Fibroblast of lung (primary cell): ENCODE measurements at regions not wholly inside any gene's neighbourhood (a gene's known extent, or its start where the extent isn't known, plus 50 kb on each side); places are given as distances from the start of the nearest gene placed in this dataset.

Experiments
- DNase-seq, 2 donors: peaks; one replicate each; pipeline versions ENCODE4 v3.0.0 to v3.0.0-alpha.2; 2010; ENCODE audit warnings: low read depth in 2 of 2
- H2AFZ ChIP-seq: 2 replicates; pipeline ENCODE4 v1.5.1; 2012; ENCODE audit warnings: low read length, control low read depth, inconsistent platforms
- H3K27ac ChIP-seq: 2 replicates; pipeline ENCODE4 v1.5.1; 2011; ENCODE audit warnings: low read length, control low read depth; ENCODE audit not compliant: insufficient read depth
- H3K27me3 ChIP-seq: 2 replicates; pipeline ENCODE4 v1.5.1; 2011; ENCODE audit warnings: mild to moderate bottlenecking, low read length; ENCODE audit not compliant: control insufficient read depth, insufficient read depth
- H3K36me3 ChIP-seq: 2 replicates; pipeline ENCODE4 v1.5.1; 2011; ENCODE audit warnings: low read length; ENCODE audit not compliant: control insufficient read depth, insufficient read depth
- H3K4me1 ChIP-seq: 2 replicates; pipeline ENCODE4 v1.5.1; 2011; ENCODE audit warnings: low read length; ENCODE audit not compliant: control insufficient read depth, insufficient read depth; ENCODE audit errors: extremely low read depth
- H3K4me2 ChIP-seq: 2 replicates; pipeline ENCODE4 v1.5.1; 2011; ENCODE audit warnings: low read length, control low read depth; ENCODE audit not compliant: insufficient read depth; ENCODE audit errors: extremely low read depth
- H3K4me3 ChIP-seq, 4 experiments: fragments of 200-600 bp in 1 of 4; sonication (generic) in 1 of 4; replicated peaks in 1 of 4; 2 replicates each; pipeline ENCODE4 v1.5.1; 2011 to 2016; ENCODE audit warnings: low read length in 4 of 4, low read depth in 3 of 4, mild to moderate bottlenecking in 3 of 4, control low read depth in 2 of 4, inconsistent platforms in 1 of 4, mixed read lengths in 1 of 4; ENCODE audit not compliant: insufficient read depth in 1 of 4; ENCODE audit errors: control extremely low read depth in 1 of 4
- H3K79me2 ChIP-seq: 2 replicates; pipeline ENCODE4 v1.5.1; 2012; ENCODE audit warnings: mild to moderate bottlenecking, low read length, inconsistent platforms; ENCODE audit not compliant: control insufficient read depth, insufficient read depth
- H3K9ac ChIP-seq: 2 replicates; pipeline ENCODE4 v1.5.1; 2011; ENCODE audit warnings: mild to moderate bottlenecking, low read length, control low read depth; ENCODE audit not compliant: insufficient read depth
- H3K9me3 ChIP-seq: 2 replicates; pipeline ENCODE4 v1.5.1; 2012; ENCODE audit warnings: low read depth, low read length; ENCODE audit not compliant: control insufficient read depth, insufficient read depth
- H4K20me1 ChIP-seq: 2 replicates; pipeline ENCODE4 v1.5.1; 2011; ENCODE audit warnings: low read length; ENCODE audit not compliant: control insufficient read depth, insufficient read depth; ENCODE audit errors: extremely low read depth
- EZH2 ChIP-seq: IDR thresholded peaks from 2 replicates; pipeline ENCODE4 v1.5.1; 2012; ENCODE audit warnings: low read length, control low read depth, mild to moderate bottlenecking; ENCODE audit errors: missing control alignments
- TF ChIP-seq, protein P1 (sequence below), 2 donors: IDR thresholded peaks in 1 of 2; conservative IDR thresholded peaks in 1 of 2; 1 replicate in 1 of 2; 2 replicates in 1 of 2; pipeline ENCODE4 v1.5.1; 2011 to 2012; ENCODE audit warnings: low read length in 2 of 2, control low read depth in 1 of 2, inconsistent platforms in 1 of 2, low read depth in 1 of 2, mild to moderate bottlenecking in 1 of 2

DNA sequence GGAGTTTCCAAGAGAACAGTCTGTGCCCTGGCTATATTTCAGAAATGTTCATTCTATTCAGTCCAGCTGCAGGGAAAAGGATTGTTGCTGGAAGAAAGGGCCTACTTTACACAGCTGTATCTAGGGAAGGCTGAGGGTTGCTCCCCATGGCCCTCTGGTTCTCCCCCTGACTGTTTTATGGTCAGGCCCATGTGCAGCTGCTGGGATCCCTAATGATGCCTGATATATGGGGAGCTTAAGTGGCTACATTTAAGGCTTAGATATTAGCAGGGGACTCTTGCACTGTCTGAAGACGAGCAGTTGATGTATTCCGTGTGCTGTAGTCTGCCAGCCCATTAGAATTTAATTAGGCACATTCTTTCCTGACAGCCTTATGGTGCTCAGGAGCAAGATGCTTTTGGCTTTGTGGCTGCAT lies 72.0 kb downstream of the FAM43A start:
- Histone ChIP-seq H3K4me2 (no peak overlapping the region), H3K27me3 (peaks cover 12% of the 10 kb centered on the region), H2AFZ (no peak overlapping the region), H3K79me2 (no peaks in the 10 kb centered on the region), H3K4me1 (no peaks in the 10 kb centered on the region), H3K4me3 (no peak overlapping the region), H3K27ac (no peak overlapping the region), H3K9me3 (no peaks in the 10 kb centered on the region), H3K36me3 (no peaks in the 10 kb centered on the region), H4K20me1 (no peaks in the 10 kb centered on the region), H3K9ac (no peak overlapping the region)
- DNase-seq: no peak
- TF ChIP-seq, protein P1, sequence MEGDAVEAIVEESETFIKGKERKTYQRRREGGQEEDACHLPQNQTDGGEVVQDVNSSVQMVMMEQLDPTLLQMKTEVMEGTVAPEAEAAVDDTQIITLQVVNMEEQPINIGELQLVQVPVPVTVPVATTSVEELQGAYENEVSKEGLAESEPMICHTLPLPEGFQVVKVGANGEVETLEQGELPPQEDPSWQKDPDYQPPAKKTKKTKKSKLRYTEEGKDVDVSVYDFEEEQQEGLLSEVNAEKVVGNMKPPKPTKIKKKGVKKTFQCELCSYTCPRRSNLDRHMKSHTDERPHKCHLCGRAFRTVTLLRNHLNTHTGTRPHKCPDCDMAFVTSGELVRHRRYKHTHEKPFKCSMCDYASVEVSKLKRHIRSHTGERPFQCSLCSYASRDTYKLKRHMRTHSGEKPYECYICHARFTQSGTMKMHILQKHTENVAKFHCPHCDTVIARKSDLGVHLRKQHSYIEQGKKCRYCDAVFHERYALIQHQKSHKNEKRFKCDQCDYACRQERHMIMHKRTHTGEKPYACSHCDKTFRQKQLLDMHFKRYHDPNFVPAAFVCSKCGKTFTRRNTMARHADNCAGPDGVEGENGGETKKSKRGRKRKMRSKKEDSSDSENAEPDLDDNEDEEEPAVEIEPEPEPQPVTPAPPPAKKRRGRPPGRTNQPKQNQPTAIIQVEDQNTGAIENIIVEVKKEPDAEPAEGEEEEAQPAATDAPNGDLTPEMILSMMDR (conservative IDR thresholded peaks at IDR 0.05 in 1 of 2, IDR thresholded peaks at IDR 0.05 in 1 of 2; ENCODE audit: low read depth in 1 of 2, low read length in 2 of 2): no peak
- TF ChIP-seq EZH2: no peak

DNA sequence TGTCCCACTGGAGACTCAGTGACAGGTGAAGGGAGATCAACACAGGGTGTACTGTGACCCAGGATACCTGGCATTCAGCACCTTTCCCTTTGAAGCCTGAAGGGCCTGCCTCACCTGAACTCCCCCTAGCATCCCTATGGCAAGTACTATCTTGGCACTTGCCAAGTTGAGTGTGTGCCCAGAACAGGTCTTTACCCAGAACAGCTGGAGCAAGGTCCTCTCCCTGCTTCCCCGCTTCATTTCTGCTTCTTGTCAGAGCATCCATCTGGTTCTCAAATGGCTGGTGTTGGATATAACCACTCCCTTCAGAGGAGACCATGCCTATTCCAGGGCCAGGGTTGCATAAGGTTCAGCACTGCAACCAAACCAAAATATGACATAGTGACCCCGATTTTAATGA lies 73.0 kb downstream of the FAM43A start:
- TF ChIP-seq, protein P1 (conservative IDR thresholded peaks at IDR 0.05 in 1 of 2, IDR thresholded peaks at IDR 0.05 in 1 of 2; ENCODE audit: low read depth in 1 of 2, low read length in 2 of 2): no peak
- no peak for TF ChIP-seq EZH2
- Histone ChIP-seq H3K9me3 (no peaks in the 10 kb centered on the region), H3K79me2 (no peaks in the 10 kb centered on the region), H3K4me3 (no peak overlapping the region), H3K27ac (no peak overlapping the region), H4K20me1 (no peaks in the 10 kb centered on the region), H3K9ac (no peak overlapping the region), H3K4me2 (no peak overlapping the region), H3K36me3 (no peaks in the 10 kb centered on the region), H2AFZ (no peak overlapping the region), H3K4me1 (no peaks in the 10 kb centered on the region), H3K27me3 (peaks cover 13% of the 10 kb centered on the region)
- no peak for DNase-seq

DNA sequence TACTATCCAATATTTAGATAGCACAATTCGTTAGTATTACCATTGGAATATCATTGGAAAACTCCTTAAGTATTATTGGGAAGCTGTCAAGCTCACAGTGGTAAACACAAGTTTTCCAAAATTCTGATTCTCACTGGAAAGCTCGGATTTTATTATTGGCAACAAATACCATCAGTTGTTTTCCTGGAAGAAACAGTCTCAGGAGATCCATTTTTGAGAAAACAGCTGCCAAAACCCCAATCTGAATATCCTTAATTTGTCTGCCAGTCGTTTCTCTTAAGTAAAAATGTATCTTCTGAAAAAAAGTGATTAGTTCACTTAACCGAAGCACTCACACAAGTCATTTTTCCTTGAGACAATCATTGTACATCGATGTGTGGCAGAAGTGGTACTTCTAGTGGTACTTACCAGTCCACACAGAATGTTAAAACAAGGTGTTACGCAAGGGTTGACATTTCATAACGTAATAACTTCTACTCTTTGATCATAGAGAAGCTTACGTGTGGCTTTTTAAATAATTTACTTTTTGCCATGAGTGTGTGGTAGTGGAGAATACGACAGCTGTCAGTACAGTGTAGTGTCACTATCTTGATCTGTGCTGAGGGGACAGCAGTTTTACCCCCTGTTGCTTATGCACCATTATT lies 74.9 kb downstream of the FAM43A start:
- DNase-seq: peak in 1 of 2 donors; percentile 14
- Histone ChIP-seq H3K9ac (no peak overlapping the region), H4K20me1 (no peaks in the 10 kb centered on the region), H3K4me2 (no peak overlapping the region), H2AFZ (no peak overlapping the region), H3K27me3 (peaks cover 13% of the 10 kb centered on the region), H3K36me3 (no peaks in the 10 kb centered on the region), H3K9me3 (no peaks in the 10 kb centered on the region), H3K4me1 (no peaks in the 10 kb centered on the region), H3K79me2 (no peaks in the 10 kb centered on the region), H3K4me3 (no peak overlapping the region), H3K27ac (no peak overlapping the region)
- TF ChIP-seq, protein P1 (conservative IDR thresholded peaks at IDR 0.05 in 1 of 2, IDR thresholded peaks at IDR 0.05 in 1 of 2; ENCODE audit: low read depth in 1 of 2, low read length in 2 of 2): no peak
- no peak for TF ChIP-seq EZH2
